NCI-H1092 treated with DMSO at 0.1 percent for 48 hours (cell line): ENCODE measurements at regions not wholly inside any gene's neighbourhood (a gene's known extent, or its start where the extent isn't known, plus 50 kb on each side); places are given as distances from the start of the nearest gene placed in this dataset.
"Not testable (repeated sequence)": the region's sequence is repeated elsewhere in the genome, so short reads cannot be mapped to it uniquely, and the experiment has no call there.

Experiments used
- DNase-seq: peaks from one replicate; lab custom pipeline; 2025; lab: John Stamatoyannopoulos, UW

DNA sequence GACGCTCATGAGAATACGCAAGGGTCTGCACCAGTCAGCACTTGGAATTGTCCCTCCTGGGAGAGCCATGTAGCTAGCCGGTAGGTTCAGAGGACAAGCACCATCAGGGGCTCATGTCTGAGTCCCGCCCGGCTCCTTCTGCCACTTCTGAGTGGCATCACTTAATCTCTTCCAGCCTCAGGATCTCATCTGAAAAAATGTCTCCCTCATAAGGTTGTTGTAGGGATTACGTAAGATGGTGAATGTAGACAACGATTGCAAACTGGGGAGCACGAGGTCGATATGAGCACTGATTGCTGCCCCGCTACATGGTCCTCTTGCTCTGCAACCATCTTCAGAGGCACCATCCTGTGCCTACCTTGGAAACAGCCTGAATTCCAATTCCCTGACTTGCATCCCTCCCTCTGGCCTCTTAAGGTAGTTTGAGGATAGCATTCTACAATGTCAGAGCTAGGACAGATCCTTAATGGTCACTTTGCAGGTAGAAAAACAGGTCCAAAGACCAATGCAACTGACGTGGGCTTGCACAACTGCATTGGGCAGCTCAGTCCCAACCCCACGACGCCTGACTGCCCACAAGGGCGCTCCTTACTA, 115.8 kb upstream of the TMEM45B start:
- no peak for DNase-seq

DNA sequence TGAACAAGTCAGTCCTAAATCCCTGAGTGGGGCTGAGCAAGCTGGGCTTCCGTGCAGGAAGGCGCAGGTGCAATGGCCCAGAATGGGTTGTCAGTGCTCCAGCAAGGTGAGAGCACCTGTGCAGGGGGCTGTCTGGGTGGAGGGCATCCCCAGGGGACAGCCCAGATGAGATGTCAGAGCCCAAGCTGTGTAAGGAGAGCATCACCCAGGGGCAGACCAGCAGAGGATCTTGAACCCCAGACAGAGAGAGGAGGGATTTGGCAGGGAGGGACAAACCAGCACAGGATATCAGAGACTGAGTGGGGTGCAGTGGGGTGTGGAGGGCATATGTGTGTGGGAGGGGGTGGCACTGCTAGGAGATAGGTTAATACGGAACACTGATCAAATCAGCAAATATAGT, 114.9 kb upstream of the TMEM45B start:
- no peak for DNase-seq

DNA sequence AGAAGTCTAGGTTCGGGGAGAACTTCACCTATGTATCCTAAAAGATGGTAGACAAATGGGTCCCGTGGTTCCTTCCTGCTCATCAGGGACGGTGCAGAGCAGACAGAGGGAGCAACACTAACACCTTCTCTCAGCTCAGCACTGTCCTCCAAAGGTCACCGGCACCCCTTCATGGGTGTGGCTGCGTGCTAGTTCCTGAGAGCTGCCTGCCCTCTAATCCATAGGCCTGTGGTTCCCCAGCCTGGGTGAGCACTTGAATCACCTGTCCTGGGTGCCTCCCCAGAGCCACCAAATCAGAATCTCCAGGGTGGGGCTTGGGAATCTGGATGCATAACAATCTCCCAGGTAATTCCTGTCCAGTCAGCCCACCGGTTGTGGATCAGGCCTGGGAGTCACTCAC, 113.9 kb upstream of the TMEM45B start:
- no peak for DNase-seq

DNA sequence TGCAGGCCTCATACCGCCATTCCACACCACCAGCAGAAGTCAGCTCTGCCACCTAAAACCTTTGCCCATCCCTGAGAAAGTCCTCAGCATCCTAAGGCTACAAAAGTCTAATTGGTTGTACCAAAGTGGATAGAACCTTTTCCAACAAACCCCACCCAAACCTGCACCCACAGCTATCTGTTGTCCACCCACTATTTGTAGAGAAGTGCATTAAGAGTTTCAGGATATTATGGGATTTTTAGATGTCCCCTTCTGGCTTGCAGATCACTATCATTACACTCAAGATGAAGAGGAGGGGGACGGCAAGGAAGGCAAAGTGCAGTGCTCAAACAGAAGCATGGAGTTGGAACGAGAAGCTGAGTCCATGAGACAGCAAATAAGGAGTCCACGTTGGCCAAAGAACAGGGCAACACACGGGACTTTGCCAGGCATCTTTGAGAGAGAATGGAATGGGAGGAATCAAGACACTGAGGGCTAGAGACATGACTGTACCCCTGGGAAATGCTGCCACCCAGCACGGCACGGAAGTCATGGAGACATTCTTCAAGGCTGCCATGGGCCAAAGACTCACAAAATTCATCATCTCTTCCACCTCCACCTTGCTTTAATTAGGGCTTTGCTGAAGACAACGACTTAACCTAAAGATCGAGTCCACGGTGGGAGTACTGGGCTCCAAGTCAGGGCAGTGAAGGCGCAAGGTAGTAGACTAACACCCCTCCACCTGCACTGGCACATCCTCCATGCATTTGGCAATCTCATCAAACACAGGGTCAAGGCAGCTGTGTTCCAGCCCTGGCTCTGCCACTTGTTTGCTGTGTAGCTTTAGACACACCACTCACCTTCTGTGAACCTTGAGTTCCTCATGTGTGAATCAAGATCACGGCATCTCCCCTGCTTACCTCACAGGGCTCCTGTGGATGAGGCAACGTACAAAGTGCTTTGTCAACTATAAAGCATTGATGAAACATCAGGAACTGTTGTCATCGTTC, 112.9 kb upstream of the TMEM45B start:
- no peak for DNase-seq

DNA sequence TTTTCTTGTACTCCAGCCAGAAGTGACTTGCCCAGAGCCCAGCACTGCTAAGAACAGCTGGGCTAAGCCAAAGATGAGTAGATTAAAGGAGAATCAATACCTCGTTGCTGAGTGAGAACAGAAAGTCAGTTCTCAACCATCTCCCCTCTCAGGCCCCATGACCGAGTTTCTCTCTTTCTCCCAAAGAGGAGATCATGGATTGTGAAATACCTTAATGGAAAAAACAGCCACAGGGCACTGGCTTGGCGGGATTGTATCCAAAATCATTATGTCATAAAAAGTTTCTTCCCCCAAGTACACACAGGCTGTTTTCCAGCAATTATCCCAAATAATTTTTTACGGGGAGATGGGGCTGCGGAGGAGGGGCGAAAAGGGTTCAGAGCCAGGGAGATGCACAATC, 111.8 kb upstream of the TMEM45B start:
- DNase-seq, result no peak

DNA sequence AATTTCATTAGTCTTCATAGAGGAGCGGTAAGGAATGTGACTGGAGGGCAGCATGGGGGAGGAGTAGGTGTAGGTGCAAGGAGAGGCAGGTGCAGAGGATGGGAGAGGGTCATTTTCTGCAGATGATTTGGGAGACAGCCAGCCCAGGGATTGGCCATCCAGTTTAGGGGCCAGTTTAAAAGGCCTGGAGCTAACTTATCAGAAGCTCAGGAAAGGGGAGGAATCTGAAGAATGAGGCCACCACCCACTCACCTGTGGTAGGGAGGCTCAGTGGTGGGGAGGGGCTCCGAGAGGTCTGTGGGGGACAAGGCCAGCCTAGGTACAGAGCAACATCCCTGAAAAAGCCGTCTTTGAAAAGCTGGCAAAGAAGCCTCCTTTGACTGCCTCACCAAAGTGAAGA, 110.8 kb upstream of the TMEM45B start:
- DNase-seq, result no peak

DNA sequence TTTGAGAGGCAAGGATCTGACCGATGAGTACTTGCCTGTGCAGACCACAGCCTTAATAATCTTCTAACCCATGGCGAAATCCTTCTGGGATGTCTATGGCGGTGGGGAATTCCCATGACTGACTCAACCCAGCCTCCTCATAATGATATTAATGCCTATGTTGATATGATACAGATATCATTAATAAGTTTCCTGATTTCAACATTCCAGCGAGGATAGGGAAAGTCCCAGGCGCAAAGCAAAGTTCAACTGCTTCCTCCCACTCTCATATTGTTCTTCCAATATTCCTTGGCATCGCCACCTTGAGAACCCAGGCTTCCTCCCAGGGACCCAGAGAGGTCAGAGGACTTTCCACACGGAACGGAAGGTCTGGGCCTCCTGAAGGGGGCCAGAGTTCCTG, 110.3 kb upstream of the TMEM45B start:
- DNase-seq, result no peak

DNA sequence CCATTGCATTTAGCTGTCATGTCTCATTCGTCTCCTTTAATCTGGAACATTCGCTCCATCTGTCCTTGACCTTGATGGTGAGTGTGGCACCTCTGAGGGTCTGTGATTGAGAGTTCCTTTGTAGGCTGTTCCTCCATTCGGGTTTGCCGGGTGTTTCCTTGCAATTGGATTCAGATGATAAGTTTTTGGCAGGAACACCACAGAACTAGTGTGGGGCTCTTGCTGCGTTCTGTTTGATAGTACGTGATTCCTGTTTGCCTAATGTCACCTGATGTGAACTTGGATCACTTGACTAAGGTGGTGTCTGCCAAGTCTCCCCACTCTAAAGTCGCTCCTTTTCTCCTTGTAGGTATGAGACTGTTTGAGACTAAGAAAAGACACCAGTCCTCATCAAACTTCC, 109.7 kb upstream of the TMEM45B start:
- DNase-seq, result no peak

DNA sequence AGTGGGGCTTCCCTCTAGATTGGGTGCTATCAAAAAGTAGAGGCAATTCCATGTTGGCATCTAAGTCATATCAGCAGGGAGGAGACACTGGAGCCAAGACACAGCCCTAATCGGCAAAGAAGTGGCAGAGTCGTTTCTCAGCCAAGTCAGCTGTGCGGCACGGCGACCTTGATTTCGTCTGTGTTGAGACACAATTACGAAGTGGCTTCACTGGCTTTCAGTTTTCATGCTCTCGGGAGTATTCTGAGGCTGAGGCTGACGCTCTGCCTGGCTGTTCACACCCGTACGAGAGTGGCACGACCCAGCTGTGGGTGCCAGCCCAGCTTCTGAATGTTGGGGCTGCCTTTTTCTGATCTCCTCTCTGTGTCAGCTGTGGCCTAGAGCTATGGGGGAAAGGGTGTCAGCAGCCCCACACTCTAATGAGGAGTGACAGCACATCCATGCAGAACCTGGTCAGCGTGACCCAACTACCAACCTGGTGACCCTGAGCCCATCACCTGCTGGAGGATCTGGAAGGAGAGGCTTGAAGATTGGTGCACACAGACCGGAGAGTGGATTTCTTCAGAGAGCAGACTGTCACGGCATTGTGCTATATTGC, 105.7 kb upstream of the TMEM45B start:
- DNase-seq, result no peak

DNA sequence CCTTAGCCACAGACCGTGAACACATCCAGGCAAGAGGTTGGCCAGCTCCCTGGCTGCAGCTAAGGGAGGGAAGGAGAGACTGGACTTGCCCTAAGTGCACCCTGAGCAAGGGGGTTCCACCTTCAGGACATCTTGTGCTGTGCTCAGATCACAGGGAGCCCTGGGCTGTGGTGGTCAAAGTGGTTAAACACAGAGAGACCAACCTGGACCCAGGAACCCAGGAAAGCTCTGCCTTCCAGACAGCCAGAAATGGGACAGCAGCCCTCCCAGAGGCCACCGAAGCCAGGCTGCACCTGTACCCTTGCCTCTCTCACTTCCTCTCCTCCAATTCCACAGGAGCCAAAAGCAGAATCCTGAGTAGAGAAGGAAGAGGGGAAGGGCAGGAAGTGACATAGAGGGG, 105.2 kb upstream of the TMEM45B start:
- no peak for DNase-seq

DNA sequence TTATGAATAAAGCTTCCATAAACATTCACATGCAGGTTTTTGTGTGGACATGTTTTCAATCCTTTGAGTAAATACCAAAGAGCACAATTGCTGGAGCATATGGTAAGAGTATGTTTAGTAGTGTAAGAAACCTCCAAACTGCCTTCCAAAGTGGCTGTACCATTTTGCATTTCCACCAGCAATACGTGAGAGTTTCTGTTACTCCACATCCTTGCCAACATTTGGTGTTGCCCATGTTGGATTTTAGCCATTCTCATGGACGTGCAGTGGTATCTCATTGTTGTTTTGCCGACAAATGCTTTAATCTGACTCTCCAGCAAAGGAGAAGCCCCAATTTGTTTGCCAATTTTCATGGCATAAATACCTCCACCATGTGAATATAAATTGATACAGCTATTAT, 103.9 kb upstream of the TMEM45B start:
- no peak for DNase-seq

DNA sequence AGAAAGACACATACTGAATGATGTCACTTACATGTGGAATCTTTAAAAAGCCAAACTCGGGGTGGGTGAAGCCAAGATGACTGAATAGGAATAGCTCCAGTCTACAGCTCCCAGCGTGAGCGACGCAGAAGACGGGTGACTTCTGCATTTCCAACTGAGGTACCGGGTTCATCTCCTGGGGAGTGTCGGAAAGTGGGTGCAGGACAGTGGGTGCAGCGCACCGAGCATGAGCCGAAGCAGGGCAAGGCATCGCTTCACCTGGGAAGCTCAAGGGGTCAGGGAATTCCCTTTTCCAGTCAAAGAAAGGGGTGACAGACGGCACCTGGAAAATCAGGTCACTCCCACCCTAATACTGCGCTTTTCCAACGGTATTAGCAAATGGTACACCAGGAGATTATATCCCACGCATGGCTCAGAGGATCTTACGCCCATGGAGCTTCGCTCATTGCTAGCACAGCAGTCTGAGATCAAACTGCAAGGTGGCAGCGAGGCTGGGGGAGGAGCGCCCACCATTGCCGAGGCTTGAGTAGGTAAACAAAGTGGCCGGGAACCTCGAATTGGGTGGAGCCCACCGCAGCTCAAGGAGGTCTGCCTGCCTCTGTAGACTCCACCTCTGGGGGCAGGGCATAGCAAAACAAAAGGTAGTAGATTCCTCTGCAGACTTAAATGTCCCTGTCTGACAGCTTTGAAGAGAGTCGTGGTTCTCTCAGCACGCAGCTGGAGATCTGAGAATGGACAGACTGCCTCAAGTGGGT, 103.0 kb upstream of the TMEM45B start:
- not testable (repeated sequence) for DNase-seq

DNA sequence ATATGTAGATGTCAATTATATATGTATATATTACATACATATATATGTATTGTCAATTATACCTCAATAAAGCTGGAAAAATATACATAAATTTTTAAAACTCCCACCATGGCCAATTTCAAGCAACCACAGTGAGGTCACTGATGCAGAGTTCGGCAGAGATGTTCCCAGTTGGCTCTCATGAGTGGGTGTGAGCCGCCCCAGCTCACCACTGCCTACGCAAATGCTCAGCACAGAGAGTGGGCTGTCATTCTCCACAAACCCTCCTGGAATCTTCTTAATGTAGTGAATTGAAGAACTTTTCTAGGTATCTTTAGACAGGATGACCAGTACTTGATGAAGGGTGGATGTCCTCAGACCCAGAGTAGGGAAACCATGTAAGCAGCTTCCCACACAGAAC, 96.6 kb upstream of the TMEM45B start:
- DNase-seq, result no peak

DNA sequence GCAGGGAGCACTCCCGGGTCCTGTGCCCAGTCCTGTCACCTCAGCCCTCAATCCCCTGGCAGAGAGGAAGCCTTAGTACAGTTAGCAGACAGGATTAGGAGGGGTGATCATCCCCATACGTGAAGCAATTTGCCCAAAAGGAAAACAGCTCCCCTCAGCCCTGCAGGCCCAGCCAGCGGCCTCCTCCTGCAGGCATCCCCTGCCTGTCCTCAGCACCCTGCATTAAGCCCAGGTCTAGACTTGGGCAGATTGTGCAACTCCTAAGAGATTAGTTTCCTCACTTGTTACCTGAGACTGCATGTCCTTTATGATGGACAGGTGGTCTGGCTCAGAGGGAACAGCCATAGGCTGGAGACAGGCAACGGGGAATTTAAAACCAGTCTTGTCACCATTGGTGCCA, 95.5 kb upstream of the TMEM45B start:
- no peak for DNase-seq

DNA sequence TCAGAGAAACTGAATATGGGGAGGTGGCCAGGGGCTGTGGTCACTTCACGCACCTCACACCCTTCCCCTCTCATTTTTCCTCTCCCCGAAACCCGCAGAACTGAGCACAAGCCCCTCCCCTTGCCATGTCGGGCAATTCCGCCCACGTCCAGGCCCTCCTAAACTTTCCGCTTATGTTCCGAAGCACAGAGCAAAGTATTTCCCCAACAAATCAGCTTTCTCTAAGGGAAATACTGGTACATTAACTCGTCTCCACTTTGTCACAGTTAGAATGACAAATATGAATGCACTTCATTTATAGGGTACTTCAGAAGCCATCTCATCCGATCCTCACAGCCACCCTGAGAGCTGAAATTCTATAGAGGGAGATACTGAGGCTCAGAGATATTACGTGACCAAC, 94.7 kb upstream of the TMEM45B start:
- DNase-seq, result no peak

DNA sequence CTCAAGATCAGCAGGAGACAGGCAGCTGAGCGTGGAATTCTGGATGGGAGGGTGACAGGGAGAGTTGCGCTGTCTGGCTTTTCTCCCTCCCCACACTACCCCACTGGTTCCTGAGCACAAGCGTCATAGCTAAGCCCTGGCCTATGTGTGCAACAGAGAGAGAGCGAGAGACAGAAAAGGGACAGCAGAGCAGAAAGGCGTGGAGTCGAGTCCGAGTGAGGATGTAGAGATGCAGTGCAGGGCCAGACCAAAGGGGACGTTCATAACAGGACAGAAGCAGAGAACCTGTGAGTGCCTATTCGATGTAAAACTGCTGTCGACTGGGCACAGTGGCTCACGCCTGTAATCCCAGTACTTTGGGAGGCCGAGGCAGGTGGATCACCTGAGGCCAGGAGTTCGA, 94.0 kb upstream of the TMEM45B start:
- no peak for DNase-seq

DNA sequence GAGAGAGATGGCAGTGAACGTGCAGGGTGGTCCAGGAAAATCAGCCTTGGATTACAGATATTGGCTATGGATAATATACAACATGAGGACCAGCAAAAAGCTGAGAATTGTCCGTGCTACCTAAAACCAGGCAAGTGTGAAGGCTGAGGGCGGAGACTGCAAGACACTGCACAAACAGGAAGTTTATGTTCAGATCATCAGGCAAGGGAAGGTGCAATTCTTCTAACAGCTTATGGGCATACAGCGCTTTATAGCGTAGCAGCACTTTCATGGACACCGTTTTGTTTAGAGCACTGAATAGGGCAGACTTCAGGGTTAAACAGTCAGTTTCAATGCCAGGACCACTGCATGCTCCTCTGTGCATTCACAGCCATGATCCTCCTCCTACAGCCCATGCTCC, 93.1 kb upstream of the TMEM45B start:
- no peak for DNase-seq

DNA sequence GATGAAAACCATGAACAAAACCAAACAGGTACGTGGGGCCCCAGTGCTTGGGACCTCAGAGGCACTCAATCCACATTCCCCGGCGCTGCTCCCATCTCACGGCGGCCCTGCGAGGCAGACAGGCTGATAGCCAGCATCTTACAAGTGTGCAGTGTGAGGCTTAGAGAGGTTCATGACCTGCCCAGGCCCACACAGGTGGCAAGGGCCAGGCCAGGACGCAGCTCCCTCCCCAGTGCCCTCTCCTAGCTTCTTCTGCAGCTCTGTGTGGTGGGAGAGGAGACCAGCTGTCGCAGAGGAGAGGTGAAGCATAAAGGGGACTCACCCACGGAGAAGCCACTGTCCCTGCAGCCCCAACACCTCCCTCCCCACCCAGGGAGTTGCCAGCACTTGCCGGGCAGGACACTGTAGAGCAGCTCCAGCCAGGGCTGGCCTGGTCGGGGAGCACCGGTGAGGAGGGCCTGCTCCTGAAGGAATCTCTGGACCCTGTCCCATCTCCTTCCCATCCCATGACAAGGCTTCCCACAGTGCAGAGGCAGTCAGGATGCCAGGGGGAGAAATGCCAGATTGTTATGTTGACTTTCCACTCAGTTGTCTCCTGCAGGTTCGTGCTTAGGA, 92.4 kb upstream of the TMEM45B start:
- DNase-seq, result no peak

DNA sequence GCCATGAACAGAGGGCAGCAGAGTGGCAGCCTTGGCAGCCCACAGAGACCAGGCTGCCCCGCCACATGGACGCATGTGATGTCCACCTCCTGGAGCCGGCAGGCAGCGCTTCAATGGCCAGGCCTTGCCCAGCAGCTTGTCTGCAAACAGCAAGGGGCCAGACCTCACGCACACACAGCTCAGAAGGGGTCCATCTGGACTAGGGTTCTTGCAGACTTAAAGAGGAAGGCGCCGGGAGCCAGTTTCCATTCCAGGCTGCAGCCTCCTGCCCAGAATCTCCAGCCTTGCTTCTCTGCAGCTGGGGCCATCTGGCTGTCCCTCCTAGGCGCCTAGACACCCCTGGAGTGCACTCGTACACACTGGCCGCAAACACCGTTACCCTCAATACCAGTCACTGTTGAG, 91.9 kb upstream of the TMEM45B start:
- DNase-seq, result peak; percentile 6

DNA sequence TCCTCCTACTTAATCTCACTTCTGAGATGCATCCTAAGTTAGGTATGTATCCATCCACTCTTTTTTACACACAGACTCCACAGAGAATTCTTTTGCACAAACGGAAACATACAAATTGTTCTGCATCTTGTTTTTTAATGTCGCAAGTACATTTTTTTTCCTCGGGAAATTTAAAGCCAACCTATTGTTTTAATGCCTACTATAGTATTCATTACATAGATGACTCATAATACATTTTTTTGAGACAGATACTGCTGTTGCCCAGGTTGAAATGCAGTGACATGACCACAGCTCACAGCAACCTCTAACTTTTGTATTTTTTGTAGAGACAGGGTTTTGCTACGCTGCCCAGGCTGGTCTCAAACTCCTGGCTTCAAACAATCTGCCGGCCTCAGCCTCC, 90.8 kb upstream of the TMEM45B start:
- no peak for DNase-seq

DNA sequence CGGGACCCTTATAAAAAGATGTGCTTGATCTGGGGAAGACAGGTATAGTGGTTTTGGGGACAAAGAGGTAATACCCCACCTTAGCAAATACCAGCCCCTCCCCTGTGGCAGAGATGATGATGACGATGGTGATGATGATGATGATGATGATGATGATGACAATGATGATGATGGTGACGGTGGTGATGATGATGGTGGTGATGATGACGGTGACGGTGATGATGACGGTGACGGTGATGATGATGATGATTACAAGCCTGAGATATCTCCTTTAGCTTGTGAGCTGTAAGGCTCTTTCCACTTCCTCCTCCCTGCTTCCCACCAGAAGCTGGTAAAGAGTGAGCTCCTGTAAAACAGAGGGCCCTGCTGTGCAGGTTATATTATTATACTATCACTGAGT, 89.5 kb upstream of the TMEM45B start:
- no peak for DNase-seq

DNA sequence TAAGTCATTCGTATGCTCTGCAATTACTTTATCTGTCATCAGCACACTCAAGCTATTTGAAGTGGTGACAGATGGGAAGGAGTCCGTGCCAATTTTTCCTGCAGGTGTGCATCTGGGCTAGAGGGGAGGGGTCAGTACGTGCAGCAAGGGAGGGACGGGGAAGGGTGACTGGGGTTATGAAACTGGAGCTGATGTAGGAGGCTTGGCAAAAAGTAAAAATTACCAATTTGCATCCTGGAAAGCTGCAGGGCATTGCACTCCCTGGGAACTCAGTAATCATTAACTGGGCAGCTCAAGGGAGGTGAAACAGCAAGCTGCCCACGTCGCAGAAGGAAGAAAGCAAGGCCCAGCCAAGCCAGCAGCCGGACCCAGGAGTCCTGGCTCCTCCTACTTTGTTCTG, 87.1 kb upstream of the TMEM45B start:
- peak; percentile 82 for DNase-seq
